HG03575 (cell line): ENCODE measurements at regions not wholly inside any gene's neighbourhood (a gene's known extent, or its start where the extent isn't known, plus 50 kb on each side); places are given as distances from the start of the nearest gene placed in this dataset.

Experiments used
- ATAC-seq: cut with Tn5 transposase; IDR thresholded peaks from one replicate; pipeline ENCODE4 v1.9.1; 2021; ENCODE audit not compliant: unreplicated experiment, insufficient number of reproducible peaks, low FRiP score; ENCODE audit errors: extremely low read depth

DNA sequence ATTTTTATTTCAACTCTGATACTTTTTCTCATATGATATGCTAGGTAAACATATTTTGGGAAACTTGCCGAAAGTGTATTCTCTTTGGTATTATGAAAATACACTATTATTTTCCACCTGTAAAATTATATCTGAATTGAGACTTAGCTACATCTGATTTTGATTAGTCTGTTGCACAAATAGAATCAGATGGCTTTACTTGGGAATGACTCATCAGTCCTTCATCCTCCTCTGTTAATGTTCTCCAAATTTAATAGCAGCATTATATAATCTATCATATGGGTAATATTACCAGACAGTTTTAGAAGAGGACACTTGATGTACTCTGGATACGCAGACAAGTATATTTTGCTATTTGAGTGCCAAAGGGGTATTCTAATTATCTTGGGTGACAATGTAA is 245.3 kb downstream of the CTH start:
- no peak for ATAC-seq

DNA sequence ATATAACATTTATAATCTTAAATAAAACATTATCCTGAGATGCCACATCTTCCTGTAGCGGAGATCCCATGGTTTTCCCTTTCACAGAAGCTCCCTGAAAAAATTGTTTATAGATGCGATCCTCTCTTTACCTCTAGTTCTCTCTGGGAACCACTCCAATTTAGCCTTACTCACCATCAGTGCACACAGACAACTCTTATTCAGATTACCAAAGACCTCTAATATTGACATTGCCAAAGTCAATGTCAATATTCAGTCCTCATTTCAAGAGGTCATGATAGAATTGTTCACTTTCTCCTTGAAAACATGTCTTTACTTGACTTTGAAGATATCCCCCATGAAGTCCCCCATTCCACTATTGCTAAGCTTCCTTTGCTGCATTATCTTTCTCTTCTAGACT is 248.8 kb downstream of the CTH start:
- no peak for ATAC-seq

DNA sequence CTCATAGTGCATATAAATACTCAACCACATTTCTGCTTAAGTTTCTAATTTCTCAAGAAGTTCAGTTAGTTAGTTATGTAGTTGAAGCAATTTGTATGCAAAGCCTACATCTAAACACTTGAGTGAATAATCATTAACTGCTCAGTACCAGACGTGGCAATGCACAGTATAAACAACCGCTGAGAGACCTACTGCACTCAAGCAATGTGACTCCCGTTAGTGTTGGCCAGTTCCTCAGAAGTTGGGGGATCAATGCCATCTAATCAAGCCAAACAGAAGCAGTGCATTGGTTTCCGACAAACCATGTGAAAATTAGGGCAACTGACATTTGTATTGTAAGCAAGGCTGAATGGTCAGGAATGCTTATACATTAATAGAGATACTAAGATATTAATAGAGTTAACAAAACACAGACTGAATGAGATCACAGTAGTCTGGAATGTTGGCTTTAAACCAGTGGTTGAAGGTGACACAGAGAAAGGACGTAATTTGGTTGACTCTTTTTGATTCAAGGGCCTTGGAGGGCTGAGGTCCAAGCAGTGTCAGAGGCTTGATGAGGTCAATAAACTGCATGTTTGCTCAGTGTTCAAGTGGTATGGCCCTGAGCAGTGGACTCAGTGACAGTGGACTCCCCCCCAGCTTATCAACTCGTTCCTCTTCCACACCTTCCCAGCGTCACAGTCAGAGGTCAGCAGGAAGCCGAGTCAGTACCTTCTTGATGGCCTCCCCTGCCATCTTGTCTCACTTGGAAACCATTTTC is 255.5 kb downstream of the CTH start:
- ATAC-seq, result no peak

DNA sequence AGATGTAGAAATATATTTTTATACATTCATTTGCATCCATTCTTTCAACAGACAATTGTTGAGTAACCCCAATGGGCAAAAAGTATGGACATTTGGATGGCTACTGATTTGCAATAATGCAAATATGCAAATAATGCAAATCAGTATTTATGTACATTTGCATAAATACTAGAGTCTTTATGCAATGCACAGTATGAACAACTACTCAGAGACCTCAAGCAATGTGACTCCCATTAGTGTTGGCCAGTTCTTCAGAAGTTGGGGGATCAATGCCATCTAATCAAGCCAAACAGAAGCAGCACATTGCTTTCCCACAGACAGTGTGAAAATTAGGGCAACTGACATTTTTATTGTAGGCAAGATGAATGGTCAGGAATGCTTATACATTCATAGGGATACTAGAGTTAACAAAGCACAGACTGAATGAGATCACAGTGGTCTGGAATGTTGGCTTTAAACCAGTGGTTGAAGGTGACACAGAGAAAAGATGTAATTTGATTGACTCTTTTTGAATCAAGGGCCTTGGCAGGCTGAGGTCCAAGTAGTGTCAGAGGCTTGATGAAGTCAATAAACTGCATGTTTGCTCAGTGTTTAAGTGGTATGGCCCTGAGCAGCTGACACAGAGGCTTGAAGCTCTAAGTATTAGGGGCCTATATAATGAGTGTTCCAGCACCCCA is 256.6 kb downstream of the CTH start:
- no peak for ATAC-seq

DNA sequence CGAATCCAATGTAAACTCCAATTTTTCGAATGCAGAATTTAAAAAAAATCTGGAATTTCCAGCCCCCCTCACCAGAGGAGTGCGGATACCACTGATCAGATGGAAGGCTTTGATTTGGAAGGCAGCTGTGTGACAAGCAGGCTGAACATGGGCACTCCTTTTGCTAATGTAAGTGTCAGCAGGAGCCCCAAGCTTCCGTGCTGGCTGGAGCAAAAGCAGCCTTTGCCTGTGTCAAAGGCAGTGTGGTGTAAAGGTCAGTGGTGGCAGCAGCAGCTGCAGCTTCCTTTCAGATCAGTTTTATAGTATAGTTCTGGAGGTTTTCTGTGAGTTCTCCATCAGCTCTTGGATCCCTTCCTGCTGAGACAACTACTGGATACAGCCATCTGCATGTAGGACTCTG is 259.9 kb downstream of the CTH start:
- ATAC-seq, result no peak

DNA sequence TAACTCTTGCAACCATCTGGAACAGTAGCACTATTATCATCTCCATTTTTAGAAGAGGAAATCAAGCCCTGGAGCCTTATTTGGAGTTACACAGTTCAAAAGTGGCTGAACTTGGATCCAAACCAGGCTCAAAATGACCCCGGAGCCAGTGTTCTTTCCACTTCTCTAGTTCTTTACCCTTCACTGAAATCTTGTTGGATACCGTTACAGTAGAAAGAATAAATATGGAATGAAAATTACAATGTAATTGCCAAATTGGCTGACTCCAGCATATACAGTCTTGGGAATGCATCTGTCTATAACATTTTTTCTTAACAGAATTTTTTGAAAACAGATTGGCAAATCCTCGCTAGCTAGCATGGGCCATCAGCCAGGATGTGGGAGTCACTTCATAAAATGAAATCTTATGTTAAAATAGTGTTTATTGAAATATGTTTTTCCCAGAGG is 261.4 kb downstream of the CTH start:
- no peak for ATAC-seq

DNA sequence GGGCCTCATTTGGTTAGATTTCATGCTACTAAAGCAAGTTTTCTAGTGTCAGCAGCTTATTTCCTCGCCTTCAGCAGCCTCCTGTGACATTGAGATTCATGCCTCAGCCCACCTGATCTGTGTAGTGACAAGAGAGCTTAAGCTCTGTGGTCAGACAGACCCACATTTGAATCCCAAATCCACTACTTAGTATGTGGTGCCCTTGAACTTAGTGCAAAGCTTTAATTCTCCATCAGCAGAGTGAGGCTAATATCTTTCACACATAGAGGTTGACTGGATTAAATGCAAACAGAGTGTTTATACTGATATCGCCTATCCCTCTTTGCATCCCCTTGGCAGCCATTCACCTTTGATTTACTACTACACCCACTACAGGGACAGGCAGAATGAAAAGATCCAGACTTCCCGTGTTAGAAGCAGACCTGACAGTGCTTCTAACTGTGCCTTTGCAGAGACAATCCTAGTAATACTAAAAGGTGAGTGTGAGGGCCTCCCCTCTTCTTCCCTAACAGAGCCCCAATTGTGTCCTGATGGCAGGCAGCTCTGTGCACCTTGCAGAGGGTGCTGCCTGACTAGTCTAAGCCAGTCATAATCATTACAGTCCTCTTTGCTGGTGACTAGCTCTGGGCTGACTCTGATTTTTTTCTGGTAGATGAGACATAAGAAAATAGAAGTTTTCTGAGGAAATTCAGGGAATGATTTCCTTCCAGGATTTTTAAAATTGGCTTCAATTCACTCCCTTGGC is 264.0 kb downstream of the CTH start:
- no peak for ATAC-seq

DNA sequence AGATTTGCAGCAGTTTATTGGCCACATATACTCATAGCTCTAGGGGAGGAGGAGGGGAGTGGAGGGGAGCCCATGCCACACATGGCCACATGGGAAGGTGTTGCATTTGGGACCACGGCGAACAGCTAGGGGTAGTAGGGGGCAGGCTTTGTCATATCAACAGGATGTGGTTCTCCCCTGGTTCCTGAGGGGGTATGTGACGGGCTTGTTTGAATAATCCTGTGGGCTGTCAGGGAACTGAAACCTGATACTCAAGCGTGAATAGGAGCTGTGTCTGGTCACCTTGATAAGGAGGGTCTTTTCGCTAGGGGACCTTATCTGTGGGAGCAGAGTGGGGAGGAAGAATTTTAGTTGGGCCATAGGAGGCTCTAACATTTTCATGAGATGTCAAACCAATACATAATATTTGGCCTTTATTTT is 264.7 kb downstream of the CTH start:
- peak; percentile 69 for ATAC-seq

DNA sequence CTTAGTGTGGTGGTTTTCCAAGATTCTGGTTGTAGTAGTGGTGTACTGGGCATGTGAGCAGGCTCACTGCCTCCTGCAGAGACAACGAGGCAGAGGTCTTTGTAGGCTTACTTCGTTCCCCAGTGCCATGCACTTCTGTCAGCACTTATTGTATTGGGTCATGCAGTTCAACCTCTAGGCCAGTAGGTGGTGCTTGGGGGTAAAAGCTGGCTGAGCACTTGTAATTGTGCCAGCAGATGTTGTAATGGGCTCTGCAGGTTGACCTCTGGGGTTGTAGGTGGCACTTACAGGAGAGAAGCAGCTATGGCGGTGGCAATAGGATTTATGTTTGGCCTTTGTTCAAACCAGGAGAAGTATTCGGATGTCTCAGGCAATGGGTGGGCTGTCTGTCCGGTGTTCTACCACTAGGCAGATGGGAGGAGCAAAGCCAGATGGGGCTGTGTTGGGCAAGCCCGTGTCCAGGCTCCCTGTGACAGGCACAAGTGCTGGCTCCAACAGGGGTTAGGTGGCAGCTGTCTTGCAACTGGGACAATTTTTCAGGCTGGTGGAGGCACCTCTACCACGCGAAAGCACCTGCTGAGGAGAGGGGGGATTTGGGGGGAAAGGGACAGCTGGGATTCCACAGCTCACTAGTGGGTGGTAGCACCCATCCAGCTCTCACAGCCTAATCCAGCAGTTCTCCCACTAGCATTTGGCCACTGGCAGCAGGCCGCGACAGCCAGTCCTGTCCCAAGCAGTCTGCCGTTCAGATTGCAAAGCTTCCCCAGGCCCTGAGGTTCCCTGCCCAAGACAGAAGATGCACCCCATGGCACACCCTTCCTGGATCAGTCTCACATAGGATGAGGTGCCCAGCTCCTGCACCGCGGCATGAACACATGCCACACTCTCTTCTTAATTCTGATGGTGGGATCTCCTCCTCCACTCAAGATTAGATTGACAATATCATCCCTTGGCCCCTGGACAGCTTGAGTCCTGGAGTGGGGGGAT is 274.5 kb downstream of the CTH start:
- peak; percentile 99 for ATAC-seq

DNA sequence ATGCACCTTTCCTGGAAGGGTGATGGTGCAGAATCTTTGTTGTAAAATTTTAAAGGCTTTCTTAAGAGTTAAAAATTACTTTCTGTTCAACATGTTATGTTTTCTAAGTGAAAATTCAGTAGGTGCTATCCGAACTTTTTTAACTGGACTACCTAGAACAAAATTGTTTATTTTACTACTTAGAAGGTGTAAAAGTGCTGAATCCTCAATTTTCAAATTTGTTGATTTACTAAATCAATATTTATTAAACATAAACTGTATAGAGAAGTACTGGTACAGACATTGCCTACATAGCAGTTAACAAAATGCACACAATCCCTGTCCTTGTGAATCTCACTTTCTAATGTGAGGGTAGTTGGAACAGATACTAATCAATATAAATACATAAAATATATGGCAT is 277.5 kb downstream of the CTH start:
- ATAC-seq, result no peak

DNA sequence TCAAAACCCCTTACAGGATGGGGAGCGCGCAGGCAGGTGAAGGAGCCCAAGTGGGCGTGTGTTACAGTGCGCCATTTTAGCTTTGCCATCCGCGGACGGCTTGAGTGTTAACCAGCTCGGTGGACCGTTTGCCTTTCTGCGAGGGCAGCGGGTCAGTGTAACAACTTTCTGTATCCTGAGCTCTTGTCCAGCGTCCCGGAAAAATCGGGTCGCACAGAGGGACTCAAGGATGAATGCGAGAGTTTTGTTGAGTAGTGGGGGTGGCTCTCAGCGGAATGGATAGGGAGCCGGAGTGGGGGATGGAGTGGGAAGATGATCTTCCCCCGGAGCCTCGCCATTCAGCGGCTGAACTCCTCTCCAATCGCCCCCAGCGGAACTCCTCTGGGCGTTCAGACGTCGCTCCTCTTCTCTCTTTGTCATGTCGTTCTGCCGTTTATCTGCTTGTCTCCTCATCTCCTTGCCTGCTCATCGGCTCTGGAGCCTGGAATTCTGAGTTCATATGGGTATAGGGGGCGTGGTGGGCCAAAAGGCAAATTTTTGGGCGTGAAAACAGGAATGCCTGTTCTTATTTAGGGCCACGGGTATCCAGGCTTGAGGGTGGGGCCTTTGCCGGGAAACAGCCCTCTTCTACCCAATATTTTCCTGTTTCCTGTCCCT is 295.4 kb downstream of the CTH start:
- ATAC-seq, result no peak

DNA sequence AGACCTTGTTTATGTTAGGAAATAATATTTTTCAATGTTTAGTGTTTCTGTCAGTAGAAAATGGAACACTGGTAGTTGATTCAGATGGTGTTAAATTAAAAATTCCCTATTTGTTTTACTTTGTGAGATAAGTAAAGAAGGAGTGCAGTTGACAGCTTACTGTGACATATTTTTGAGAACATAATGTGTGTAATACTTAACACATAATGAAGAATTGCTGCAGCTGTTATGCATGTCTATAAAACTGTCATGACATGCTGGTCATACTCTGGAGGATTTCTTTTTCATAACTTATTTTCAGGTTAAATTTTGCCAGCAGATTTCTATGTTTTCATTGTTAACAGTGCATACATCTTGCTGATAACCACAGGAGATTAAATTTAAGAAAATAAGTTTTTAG is 296.1 kb downstream of the CTH start:
- ATAC-seq, result no peak

DNA sequence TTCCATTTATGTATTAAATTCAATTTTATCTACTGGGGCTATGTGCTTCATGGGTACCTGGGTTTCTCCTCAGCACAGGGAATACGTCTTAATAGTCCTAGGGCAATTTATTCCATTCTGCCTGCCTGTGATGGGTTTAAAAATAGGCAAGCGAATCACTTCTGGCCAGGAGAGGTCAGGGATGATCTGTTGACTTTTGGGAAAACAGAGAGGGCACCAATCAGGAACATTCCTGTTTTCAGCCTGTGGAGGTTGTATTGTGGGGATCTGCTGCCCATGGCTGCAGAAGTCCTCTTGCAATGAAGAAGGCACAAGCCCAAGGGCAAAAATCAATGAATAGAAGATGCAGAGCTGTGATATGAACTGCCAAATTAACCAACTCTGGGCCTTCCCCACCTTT is 303.1 kb downstream of the CTH start:
- no peak for ATAC-seq

DNA sequence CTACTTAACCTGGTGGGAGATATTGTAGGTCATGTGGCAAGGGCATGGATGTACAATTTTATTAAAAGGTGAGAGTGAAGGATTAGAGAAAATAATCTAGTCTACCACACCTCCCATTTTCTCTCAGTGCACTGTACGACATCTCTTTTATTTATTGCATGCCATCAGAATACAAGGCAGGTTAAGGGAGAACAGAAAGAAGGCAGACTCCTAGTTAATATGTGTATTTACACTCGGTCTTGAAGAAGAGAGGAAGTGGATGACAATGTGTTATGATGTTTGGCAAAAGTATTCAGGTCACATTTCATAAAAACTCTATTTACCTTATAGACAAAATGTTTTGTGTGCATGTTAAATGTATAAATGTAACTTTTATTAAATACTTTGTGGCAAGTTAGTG is 306.1 kb downstream of the CTH start:
- no peak for ATAC-seq

DNA sequence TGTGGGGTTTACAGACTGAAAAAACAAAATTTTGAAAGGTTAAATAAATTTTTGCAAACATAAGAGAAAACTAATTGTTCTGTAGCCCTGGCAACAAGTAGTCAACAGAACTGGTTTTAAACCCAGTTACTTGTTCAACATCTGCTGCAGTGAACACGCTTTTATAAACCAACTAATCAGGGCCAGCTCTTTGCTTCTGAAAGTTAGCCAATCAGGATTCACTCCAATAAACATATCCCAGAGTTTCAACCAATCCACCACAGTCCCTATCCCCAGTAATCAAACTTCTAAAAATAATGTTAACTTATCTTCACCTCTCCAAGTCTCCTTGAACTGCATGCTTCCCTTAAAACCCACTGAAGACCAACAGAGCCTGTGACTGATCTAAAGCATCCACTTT is 306.6 kb downstream of the CTH start:
- no peak for ATAC-seq

DNA sequence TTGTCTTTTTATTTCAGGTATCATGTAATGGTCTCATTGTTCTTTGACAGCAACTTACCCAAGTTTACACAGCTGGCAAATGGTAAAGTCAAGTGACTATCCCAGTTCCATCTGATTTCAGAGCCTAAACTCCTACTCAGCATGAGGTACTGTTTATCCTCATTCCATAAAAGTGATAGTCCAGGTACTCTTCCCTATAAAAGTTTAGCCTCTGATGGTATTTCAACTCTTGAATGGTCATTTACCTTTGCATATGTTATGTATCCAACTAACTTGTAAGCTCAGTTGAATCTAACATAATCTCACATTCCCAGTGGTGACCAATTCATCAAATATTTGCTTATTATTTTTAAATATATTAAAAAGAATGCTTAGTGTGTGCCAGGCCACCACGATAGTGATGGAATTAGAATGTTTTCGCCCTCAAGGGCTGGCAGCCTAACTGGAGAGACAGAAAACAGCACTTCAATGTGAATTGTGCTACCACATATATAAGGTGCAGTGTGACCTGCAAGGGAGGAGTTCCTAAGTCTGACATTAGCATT is 307.1 kb downstream of the CTH start:
- no peak for ATAC-seq

DNA sequence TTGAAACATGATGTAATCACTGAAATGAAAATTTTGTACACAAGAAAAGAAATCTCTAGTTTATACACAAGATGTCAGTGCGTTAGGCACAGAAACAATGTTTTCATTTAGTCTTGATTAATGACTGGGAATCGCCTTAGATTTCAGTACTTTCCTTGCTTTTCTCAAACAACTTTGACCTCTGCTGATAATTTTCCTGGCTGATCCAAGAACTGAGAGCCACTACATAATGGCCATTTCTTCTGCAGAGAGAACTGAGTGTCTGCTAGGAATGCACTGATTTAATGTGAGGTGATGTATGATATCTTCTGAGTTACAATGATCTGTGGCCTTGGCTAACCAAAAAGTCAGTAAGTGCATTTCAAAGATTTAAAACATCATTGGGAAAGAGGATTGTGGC is 308.1 kb downstream of the CTH start:
- no peak for ATAC-seq

DNA sequence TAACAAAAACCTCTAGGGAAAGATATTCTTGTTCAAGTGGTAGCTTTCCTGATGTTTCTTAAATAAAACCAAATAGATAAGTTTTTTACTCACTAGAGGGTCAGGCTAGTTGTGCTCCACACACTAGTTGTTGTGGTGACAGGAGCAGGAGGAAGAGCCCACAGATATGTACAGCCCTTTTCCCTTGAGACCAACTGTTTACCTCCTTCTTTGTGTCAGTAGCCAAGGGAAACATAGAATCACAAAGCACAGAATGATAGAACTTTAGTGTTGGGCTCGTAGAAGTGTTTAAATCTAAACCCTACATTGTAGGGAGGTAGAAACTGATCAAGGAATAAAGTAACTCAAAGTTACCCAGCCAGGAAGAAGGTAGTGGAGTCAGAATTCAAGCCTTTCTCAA is 309.0 kb downstream of the CTH start:
- no peak for ATAC-seq
